COR-L47 (cell line): ENCODE measurements at regions not wholly inside any gene's neighbourhood (a gene's known extent, or its start where the extent isn't known, plus 50 kb on each side); places are given as distances from the start of the nearest gene placed in this dataset.
"Not testable (repeated sequence)": the region's sequence is repeated elsewhere in the genome, so short reads cannot be mapped to it uniquely, and the experiment has no call there.

Source experiments
- DNase-seq: peaks from one replicate; lab custom pipeline; 2025; lab: John Stamatoyannopoulos, UW

DNA sequence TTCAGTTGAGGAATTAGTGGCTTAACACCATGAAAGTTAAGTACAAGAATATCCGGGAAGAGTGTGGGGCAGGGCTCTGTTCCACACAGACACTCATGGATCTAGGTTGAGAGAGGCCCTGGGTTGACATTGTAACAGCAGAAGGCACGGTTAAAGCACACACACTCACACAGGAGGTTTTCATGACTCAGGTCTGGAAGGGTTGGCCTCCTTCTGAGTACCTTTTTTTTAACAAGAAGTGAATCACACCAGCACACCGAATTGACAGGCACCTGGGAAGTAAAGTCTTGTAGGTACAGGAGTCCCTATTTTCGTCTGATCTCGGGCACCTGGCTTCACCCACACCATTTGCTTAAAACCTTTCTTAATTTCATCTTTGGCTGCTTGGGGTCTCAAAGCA lies 509.4 kb upstream of the ADARB2 start:
- DNase-seq, result no peak

DNA sequence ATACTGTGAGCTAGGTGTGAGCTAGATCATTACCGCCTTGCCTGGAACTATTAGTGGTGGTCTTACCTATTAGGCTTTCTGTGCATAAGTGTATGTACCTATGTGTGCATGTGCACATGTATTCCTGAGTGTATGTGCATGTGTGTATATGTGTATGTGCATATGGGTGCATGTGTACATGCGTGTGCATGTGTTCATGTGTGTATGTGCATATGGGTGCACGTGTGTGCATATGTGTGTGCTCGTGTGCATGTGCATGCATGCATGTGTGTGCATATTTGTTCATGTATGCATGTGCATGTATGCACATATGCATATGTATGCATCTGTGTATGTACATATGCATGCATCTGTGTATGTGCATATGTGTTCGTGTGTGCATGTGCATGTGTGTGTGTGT lies 508.3 kb upstream of the ADARB2 start:
- DNase-seq, result no peak

DNA sequence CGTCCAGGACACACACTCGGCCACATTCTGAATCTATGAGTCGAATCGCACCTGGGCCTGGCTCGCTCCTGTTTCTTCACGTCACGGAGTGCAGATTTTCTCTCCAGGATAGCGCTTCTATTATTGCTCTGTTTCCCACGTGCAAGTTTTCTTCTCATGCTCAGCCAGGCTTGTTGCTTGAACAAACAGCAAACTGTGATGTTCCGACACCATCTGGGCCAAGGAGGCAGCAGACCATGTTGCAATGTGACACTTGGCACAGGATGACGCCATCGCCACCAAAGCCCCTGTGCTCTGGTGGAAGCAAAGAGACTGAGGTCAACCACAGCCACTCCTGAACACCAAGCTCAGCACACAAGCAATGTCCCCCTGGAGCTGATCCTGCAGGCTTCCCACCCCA lies 507.1 kb upstream of the ADARB2 start:
- no peak for DNase-seq

DNA sequence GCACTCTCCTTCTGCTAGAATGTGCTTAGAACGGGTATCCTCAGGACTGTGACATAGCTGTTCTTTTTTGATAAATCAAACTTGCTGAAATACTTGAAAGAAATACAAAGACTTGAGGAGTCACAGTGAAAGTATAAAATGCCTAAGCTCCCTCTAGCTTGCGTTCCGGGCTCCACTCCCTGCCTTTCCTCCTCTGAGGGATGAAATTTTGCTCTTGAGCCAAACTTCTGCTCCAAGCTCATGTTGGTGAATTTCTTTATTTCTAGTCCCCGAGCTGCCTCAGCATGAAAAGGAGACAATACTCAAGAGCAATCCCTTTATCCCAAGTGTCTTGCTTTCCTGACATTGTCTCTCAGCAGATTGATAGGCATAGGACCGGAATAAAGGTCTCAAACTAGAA lies 499.6 kb upstream of the ADARB2 start:
- no peak for DNase-seq

DNA sequence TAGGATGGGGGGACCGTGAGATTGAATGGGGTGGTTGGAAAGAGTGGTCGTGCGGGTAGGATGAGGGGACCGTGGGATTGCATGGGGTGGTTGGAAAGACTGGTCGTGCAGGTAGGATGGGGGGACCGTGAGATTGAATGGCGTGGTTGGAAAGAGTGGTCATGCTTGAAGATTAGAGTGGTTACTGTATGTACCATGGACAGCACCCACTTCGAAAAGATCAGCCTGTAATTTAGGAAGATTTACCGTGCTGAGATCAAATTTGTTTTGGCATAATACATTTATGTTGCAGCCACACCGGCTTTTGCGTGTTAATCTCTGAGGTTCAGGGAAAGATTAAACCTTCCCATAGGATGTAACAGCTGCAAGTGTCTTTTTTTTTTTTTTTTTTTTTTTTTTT lies 495.2 kb upstream of the ADARB2 start:
- DNase-seq, result no peak

DNA sequence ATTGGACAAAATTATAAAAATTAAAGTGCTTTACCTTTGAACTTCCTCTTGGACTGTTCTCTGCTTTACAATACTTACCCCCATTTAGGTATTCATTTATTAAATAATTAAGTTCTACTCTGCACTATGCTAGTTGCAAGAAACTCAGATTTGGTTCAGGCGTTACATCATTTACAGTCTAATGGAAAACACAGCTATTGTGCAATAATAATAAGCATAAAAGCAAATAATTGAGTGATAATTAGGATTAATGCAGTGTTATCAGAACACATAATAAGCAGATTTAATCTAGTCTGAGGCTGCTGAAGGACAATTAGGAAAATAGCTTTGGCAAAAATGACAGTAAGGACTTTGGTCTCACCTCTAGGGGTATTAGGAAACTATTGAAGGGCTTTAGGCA lies 493.2 kb upstream of the ADARB2 start:
- no peak for DNase-seq

DNA sequence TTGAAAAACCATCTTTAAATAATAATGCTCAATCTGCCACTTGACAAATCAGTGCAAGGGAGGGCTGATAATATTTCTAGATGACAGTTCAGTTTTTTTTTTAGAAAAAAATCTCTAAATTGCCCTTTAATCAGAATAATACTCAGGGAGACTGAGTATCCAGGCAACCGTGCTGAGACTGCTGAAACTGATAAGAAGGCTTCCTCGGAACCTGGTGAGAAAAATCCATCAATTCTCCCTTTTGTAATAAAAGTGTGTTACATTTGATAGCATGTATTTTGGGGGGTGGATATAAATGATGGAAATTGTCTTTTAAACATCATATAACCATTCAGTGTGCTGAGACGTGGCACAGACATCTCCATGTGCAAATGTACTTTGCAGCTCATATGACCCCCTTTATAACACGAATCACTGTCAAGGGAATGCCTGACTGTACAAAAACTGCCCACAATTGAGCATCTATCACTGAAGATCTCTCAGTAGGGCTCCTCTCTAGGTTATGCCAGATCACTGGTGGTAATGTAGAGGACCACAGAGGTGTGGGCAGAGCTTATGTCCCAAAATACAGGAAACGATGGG lies 491.1 kb upstream of the ADARB2 start:
- no peak for DNase-seq

DNA sequence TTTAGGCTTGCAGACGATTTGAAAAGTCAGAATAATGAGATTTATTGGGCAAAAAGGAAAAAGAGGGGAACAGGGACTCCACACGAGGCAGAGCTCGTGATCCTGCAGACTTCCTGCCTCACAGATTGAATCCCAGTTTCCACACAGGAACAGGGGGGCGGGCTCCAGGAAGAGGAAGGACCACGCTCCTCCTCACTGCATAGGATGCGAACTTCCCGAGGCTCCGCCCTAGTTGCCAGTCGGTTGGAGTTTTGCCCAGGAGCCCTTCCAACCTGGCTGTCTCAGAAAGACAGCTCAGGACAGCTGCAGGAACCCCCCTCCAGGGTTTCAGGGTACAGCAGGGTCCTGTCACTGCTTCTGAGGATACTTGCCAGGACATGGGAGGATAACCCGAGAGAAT lies 488.3 kb upstream of the ADARB2 start:
- no peak for DNase-seq

DNA sequence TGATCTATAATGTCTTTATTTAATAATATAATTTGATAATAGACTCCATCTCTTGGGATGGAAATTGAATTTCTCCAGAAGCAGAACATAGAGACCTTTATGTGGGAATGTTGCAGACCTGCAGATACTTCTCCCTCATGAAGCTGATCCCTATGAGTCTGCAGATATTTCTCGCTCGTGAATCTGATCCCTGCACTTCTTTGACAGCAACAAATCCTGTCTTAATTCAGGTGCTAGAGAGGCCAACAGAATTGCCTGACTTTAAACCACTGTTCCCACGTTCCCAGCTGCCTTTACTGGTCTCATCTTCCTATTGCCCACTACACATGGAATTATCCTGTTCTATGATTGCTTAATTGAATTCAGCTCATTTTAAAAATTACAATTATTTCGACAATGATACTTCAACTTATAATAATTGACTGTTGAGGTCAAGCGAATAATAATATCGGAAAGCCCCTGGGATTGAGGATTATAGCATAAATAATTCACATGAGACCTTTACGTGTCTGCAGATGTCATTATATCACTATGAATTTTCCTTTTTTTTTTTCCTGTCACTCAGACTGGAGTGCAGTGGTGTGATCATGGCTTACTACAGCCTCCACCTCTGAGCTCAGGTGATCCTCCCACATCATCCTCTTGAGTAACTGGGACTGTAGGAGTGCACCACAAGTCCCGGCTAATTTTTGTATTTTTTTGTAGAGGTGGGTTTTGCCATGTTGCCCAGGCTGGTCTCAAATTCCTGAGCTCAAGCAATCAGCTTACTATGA lies 486.4 kb upstream of the ADARB2 start:
- DNase-seq, result no peak

DNA sequence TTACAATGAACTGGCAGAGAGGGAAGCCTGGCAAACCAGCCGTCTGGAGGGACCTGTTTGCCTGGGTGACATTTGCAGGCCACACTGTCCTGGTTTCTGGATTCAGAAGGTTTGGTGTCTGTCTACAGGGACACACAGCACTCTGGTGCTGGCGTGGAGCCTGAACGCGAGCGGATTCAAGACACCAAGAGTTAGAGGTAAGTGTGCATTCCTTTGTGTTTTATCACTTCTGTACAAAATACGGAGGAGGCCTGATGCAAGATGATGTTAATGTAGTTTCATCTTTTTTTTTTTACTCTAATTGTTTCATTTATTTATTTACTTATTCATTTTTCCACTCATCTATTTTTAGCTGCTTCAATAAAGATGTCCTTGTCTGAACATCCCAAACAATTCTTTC lies 485.3 kb upstream of the ADARB2 start:
- no peak for DNase-seq

DNA sequence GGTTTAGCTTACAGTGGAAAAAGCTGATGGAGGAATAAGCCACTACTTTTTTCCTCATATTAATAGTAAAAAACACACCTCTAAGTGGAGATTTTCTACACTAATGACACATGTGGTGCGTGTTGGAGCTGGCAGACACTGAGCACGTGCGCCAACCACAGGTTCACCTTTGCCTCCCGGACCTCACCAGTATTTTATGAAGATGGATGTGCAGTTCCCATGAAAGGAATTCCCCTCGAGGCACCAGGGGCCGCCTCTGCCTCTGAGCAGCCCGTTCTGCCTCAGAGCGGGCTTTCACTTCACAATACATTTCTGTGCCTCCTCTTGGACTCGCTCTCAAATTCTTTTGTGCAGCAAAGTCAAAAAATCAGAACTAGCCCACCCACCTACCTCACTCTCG lies 477.5 kb upstream of the ADARB2 start:
- no peak for DNase-seq

DNA sequence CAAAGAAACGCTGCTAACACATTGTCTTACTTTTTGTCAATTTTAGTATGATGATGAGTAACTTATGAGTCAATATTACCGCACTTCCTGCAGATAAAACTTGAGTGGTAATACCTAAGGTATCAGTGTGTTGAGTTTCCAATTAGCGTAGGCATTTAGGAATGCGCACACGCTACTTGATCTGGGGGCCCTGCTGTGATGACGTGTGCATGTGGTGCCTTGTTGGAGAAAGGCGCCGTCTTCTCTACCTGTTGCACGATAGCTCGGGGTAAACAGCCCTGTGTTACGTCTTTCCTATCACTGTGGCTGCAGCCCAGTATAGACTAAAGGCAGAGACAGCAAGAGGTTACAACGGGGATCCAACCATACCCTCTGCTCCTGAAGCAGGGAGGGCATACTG lies 476.8 kb upstream of the ADARB2 start:
- DNase-seq, result no peak

DNA sequence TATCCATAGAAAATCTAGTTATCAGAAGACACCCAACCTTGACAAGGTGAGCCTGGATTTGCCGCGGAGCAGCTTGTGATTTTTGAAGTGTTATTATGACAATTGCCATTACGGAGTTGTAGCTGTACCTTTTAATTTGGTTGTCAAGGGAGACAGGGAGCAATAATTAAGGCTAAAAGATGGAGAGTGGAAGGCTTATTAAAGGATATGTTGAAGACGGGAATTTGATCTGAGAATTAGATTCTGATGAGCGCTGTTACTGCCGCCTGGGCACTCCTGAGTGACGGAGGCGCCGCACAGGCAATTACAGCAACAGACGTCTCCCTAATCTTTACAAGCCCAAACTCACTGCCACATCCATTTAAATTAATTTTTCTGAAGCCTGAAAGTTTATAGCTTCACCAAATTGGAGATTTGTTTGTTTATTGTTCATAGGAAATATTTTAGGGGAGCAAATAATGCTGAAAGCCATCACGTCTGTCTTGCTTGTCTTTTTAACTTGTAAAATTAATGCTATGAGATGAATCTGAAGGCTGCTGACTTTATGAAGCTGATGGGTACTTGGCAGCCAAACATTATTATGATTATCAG lies 475.0 kb upstream of the ADARB2 start:
- no peak for DNase-seq

DNA sequence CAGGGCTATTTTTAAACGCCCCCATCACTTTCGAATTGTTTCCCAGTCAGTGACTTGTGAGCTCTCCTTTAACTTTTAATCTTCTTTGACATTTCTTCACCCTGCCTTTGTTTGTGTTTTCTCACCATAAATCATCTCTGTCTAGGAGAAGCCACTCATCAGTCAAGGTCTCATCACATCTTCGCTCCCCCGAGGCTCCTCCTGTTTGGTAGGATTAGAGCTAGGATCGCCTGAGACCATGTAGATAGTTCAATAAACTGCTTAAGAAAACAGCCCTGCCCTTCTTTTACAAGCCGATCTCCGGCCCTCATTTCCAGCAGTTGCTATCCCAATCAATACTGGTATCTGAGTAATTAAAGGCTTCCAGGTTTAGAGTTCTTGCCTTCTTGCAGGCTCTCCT lies 472.8 kb upstream of the ADARB2 start:
- no peak for DNase-seq

DNA sequence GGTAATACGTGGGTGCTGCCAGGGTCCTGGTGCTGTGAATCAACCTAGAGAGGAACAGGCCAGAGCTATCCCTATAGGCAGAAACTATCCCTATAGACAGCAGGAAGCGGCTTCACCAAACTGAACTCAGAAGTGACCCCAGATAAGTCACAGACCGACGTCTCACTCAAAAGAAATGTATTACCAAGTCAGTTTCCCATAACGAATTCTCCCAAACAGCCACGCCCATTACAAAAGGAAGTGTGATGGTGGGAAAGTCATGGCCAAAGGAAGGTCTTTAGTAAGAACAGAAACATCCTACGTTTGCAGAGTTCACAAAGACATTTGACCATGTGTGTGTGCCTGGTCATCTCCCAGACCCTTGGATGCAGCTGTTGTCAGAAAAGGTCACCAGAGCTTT lies 470.8 kb upstream of the ADARB2 start:
- DNase-seq, result no peak

DNA sequence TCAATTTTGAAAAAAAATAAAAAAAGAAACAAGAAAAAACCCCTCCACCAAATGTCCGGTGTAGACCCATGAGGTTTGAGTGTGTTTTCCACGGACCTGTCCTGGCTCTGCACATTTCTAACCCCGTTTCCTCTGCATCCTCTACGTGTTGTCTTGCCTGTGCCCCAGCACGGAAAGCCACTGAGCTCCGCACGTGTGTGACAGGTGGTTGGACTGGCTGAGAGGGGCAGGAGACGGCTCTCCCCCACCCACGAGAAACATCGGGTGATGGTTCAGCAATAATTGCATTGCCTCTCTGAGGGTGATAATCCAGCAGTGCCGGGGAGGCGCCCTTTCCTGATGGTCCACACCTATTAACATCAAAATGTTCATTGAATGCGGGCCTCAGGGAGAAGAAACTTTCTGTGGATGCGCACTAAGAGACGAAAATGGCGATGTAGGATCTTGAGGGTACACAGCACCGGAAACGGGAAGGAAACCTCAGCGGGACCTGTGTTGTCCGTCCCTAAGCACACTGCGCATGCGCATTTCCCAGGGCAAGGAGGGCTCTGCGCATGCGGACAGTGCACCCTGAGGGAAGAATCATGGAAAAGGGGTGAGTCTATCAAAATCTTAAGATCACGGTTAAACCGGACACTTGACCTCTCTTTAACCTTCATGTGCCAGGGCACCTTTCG lies 470.1 kb upstream of the ADARB2 start:
- no peak for DNase-seq

DNA sequence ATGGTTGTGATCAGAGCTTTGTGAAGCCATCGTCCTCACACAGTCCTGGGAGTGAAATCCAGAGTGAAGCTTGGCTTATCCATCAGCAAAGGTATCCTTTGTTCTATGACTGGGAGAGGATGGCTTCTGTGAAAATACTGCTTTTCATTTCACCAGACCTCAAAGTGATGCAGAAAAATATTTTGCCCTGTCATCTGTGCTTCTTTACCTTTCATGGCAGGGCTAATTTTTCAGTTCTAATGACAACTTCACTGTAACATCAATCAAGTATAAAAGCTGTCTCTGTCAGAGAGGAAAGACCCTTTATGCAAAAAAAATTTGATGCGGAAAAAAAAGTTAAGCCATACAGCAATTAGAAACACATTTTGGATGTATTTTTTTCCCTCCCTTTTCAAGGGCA lies 468.1 kb upstream of the ADARB2 start:
- no peak for DNase-seq

DNA sequence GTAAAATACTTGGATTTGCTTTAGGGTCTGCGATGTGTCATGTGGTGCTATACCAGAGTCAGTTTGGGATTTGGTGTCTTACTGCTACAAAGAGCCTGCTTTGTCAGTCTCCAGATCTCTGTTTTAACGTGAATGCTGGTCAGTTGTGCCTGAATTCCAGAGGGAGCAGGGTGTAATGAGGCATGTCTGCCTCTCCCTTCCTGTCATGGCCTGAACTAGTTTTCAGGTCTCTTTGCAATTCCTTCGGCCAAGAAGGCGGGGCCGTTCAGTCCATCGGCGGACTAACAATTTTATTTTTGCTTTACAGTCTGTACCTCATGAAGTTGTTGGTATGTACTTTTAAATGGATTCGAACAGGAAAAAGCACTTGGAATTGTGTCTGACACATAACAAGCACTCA lies 465.1 kb upstream of the ADARB2 start:
- DNase-seq, result no peak

DNA sequence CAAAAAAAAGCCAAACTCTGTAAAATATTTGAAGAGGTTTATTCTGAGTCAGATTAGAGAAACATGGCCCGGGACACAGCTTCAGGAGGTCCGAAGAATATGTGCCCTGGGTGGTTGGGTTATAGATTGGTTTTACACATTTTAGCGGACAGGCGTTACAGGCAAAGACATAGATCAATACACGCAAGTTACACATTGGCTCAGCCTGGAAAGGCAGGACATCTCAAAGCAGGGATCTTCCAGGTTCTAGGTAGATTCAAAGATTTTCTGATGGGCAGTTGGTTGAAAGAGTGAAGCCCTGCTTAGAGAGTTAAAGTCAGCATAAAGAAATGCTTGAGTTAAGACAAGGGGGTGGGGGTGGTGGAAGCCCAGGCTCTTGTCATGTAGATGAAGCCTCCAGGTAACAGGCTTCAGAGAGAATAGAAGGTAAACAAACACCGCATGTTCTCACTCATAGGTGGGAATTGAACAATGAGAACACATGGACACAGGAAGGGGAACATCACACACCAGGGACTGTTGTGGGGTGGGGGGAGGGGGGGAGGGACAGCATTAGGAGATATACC lies 464.3 kb upstream of the ADARB2 start:
- DNase-seq, result no peak

DNA sequence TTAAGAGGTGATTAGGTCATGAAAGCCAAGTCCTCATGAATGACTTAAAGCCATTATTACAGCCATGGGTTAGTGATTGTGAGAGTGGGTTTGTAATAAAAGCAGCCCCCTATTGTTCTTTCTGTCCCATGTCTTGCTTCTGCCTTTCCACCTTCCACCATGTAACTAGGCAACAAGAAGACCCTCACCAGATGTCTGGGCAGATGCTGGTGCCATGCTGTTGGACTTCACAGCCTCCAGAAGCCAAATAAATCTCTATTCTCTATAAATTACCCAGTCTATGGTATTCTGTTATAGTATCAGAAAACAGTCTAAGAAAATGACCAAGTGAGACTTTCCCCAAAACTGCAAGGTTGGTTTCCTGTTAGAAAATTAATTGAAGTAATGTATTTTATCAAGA lies 460.3 kb upstream of the ADARB2 start:
- DNase-seq, result no peak

DNA sequence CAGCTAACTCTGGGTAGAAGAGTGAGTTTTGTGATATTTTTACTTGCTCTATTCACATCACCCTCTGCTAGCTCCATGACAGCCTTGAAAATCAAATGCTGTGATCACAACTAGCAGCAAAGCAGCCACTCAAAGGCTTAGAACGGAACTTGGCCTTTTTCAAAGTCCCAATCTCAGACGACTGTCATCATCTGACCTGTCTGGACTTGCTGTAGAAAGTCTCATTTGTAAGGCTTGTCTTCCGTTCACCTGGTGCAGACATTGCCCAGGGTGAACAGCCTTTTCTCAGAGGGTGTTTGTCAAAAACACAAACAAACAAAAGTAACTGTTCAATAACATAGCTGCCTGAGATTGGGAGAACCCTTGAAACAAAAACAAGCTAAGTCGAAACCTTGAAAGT lies 458.9 kb upstream of the ADARB2 start:
- no peak for DNase-seq

DNA sequence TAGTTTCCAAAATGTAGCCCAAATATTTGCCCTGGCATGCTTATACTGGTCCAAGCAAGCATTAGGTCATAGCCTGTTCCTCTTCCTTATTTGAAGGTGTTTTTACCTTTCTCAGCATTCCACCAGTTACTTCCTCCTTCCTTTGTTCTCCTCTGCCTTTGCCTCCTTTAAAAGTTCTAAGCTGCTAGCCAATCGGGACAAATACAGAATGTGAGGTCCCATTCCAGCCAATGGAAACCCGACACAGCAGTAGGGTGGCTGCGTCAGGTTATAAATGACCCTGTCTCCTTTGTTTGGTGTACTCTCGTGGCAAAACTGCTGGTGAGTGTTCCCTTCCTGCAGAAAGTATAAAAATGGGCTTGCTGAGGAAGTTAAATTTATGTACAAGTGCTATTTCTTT lies 452.0 kb upstream of the ADARB2 start:
- not testable (repeated sequence) for DNase-seq

DNA sequence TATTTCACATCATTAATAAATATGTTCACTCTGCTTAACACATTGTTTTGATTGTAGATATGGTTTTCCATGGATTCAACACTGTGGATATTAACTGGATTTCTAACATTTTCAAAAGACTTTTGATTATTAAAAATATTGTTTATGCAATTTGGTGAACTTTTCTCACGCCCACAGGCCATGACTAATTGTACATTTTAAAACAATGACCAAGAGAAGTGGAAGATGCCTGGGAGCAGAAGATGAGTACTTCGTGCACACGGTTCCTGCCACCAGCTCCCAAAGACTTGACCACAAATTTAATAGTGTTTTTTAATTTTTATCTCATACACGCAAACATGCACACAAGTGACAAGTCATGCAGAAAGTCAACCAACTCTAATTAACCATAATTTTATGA lies 451.0 kb upstream of the ADARB2 start:
- no peak for DNase-seq
